Kidney epithelial cell (primary cell): ENCODE measurements at regions not wholly inside any gene's neighbourhood (a gene's known extent, or its start where the extent isn't known, plus 50 kb on each side); places are given as distances from the start of the nearest gene placed in this dataset.

Experiments
- DNase-seq: peaks from one replicate; pipeline ENCODE4 v3.0.0-alpha.2; 2010; ENCODE audit warnings: low read depth
- H3K27me3 ChIP-seq: 2 replicates; pipeline ENCODE4 v1.6.0; 2011; ENCODE audit warnings: low read length; ENCODE audit not compliant: control insufficient read depth, insufficient read depth
- H3K36me3 ChIP-seq: 2 replicates; pipeline ENCODE4 v1.5.1; 2011; ENCODE audit warnings: low read length; ENCODE audit not compliant: control insufficient read depth, insufficient read depth
- H3K4me3 ChIP-seq: 2 replicates; pipeline ENCODE4 v1.5.1; 2011; ENCODE audit warnings: low read depth, mild to moderate bottlenecking, control low read depth, low read length
- TF ChIP-seq, protein P1 (sequence below): IDR thresholded peaks from 2 replicates; pipeline ENCODE4 v1.5.1; 2011; ENCODE audit warnings: mild to moderate bottlenecking, moderate library complexity, low read length, control low read depth, inconsistent platforms; ENCODE audit not compliant: insufficient read depth, poor library complexity, severe bottlenecking

DNA sequence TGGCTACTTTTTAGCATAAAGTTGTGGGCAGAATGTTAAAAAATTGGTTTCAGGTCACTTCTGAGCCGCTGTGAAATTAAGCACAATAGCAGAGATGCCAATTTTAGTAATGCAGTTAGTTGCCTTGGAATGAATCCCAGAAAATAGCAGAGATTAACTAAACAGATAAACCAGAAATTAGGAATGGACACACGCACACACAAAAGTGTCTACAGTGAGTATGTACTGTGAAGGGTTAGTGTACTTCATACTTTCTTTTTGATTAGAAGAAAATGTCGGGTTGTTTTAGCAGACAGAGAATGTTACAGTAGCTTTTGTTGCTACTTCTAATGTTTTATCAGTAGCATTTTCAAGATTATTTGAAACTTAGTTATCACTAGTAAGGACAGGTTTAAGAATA is 106.7 kb downstream of the LEPR start:
- no peak overlapping the region for H3K4me3 ChIP-seq
- no peaks in the 10 kb centered on the region for H3K36me3 ChIP-seq
- TF ChIP-seq, protein P1, sequence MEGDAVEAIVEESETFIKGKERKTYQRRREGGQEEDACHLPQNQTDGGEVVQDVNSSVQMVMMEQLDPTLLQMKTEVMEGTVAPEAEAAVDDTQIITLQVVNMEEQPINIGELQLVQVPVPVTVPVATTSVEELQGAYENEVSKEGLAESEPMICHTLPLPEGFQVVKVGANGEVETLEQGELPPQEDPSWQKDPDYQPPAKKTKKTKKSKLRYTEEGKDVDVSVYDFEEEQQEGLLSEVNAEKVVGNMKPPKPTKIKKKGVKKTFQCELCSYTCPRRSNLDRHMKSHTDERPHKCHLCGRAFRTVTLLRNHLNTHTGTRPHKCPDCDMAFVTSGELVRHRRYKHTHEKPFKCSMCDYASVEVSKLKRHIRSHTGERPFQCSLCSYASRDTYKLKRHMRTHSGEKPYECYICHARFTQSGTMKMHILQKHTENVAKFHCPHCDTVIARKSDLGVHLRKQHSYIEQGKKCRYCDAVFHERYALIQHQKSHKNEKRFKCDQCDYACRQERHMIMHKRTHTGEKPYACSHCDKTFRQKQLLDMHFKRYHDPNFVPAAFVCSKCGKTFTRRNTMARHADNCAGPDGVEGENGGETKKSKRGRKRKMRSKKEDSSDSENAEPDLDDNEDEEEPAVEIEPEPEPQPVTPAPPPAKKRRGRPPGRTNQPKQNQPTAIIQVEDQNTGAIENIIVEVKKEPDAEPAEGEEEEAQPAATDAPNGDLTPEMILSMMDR = no peak
- H3K27me3 ChIP-seq = peaks cover 15% of the 10 kb centered on the region
- no peak for DNase-seq

DNA sequence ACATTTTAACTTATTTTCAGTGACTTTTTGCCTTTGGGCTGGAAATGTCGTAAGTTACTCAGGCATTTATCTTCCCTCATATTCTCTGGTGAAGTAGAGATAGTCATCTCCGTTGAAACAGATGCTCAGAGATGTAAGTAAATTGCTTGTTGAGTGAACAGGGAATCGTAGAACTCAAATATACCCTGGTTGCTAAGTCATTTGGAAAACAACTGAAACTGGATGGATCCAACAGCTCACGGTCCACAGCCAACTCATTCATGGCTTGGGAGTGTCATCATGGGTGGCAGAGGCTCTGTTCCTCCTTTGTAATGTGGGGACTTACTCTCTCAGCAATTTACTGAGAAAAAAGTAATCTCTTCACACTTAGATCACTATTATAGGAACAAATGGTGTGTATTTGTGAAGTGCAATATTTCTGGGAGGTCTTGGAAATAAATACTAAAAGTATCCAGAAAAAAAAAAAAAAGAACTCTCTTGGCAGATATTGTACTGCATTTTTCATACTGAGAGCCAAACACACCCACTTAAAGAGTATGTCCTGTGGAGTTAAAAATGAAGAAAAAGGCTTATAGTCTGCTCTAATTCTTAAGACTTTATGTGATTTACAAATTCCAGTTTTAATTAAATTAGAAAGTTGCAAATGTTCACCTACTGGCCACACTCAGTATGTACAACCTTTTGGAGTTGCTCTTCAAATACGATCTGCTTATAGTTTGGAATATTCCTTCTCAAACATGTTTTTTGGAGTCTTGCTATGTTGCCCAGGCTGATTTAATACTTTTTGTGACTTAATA is 107.4 kb downstream of the LEPR start:
- no peak for DNase-seq

DNA sequence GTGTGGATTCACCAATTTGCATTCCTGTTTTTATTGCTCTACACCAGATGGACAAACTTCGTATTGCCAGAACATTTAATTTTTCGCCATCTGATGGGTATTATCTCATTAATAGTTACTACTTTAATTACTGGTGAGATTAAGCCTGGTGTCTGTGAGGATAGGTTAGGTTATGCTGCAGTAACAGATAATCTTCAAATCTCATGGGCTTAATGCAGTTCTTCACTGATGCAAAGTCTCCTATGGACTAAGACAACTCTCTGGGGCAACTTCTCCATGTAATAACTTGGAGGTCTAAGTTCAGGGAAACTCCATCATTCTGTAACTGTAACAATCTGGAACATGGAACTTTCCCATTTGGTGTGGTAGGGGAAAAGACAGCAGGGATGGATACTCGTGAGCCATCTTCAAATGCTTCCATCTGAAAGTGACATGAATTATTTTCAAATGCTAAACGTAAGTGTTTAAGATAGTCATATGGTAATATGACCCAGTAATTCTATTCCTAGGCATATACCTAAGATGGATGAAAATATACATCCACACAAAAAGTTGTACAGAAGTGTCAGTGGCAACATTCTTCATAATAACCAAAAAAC is 111.6 kb downstream of the LEPR start:
- TF ChIP-seq, protein P1 = no peak
- no peak for DNase-seq
- H3K27me3 ChIP-seq = no peaks in the 10 kb centered on the region

More for the DNA sequence above, 107.4 kb downstream of the LEPR start:
- no peaks in the 10 kb centered on the region for H3K36me3 ChIP-seq
- H3K27me3 ChIP-seq = peaks cover 15% of the 10 kb centered on the region
- TF ChIP-seq, protein P1 = no peak
- H3K4me3 ChIP-seq = no peak overlapping the region

DNA sequence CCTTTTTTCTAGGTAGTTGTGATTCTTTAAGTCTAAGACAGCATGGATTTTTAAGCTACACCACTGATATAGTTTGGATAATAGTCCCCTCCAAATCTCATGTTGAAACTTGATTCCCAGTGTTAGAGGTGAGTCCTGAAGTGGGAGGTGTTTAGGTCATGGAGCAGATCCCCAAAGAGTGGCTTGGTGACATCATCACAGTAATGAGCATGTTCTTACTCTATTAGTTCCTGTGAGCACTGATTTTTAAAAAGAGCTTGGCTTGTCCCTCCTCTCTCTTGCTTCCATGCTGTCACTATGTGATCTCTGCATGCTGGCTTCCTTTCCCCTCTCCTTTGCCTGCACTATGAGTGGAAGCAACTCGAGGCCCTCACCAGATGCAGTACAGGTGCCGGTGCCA is 115.5 kb downstream of the LEPR start:
- no peak for DNase-seq
- Histone ChIP-seq H3K27me3 (no peaks in the 10 kb centered on the region), H3K36me3 (no peaks in the 10 kb centered on the region), H3K4me3 (no peak overlapping the region)
- TF ChIP-seq, protein P1 = no peak

More for the DNA sequence above, 111.6 kb downstream of the LEPR start:
- Histone ChIP-seq H3K36me3 (no peaks in the 10 kb centered on the region), H3K4me3 (no peak overlapping the region)

DNA sequence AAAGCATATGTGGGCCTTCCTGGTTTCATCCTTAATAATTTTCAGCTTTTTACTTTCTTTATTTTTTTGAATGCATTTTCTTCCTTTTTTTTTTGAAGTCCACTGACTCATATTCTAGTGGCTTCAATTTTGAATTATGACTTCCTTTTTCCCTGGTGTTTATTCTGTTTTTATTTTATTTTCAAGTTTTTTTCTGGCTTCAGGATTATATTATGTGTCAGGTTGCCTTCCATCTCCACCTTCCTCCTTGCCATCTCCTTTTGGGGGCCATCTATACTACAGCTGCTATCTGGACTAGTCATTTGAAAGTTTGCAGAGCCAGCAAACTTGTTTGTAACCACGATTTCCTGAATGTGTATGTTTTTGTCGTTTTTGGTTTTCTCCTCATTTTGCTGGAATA is 117.6 kb downstream of the LEPR start:
- H3K27me3 ChIP-seq = no peaks in the 10 kb centered on the region
- DNase-seq = no peak
- no peak overlapping the region for H3K4me3 ChIP-seq
- TF ChIP-seq, protein P1 = no peak
- no peaks in the 10 kb centered on the region for H3K36me3 ChIP-seq
